ENCODE measurements at regions not wholly inside any gene's neighbourhood (a gene's known extent, or its start where the extent isn't known, plus 50 kb on each side); places are given as distances from the start of the nearest gene placed in this dataset.
"Not testable (repeated sequence)": the region's sequence is repeated elsewhere in the genome, so short reads cannot be mapped to it uniquely, and the experiment has no call there.

DNA sequence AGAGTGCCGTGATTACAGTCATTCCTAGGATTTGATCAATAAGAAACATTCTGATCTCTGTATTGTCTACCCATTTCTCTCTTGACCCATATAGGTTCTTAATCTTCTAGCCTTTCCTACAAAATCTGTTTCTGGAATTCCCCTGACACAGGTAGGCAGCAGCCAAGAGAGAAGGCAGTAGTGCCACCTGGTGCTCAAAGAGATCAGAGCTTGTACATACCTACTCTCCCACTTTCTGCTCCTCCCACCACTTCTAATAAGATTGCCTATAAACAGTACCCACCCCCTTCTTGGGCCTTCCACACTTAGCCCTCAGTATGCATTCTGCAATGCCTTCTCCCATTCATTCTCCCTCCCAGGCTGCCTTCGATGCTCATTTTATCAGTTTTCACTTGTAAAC lies 117.4 kb upstream of the RORB start:
- no peak for DNase-seq

DNA sequence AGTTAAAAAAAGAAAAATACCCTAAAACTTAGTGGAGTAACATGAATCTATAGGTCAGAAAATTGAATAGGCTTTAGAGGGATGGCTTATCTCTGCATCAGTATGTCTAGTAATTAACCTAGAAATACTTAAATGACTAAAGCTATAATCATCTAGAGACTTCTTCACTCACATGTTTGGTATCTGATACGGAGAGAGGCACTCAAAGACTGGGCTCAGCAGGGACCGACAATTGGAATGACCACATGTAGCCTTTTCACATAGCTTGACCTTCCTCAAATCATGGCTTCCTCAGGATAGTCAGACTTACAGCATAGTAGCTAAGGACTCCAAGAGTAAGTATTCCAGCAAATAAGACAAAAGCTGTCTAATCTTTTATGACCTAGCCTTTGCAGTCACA lies 105.3 kb upstream of the RORB start:
- no peak for DNase-seq

- DNase-seq = no peak
Measured at GRCh38 chr9:74403581-74403980, 93.6 kb upstream of the RORB start.

- DNase-seq = no peak
Measured at GRCh38 chr9:74404620-74405019, 92.5 kb upstream of the RORB start.

DNA sequence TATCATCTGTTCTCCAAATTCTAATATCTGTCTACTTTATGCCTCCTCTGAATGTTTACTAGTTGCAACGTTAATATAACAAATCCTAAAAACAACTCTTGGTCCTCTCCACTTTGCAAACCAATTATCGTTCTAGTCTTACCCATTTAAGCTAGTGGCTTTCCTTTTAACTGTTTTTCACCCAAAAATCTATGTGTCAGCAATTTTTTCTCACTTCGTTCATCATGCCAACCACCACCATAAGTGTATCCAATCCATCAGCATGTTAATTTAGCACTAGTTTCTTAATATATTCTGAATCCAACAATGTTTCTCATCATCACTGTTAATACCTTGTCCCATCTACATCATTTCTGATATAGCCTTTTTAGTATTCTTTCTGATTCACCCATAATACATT lies 90.0 kb upstream of the RORB start:
- no peak for DNase-seq

DNA sequence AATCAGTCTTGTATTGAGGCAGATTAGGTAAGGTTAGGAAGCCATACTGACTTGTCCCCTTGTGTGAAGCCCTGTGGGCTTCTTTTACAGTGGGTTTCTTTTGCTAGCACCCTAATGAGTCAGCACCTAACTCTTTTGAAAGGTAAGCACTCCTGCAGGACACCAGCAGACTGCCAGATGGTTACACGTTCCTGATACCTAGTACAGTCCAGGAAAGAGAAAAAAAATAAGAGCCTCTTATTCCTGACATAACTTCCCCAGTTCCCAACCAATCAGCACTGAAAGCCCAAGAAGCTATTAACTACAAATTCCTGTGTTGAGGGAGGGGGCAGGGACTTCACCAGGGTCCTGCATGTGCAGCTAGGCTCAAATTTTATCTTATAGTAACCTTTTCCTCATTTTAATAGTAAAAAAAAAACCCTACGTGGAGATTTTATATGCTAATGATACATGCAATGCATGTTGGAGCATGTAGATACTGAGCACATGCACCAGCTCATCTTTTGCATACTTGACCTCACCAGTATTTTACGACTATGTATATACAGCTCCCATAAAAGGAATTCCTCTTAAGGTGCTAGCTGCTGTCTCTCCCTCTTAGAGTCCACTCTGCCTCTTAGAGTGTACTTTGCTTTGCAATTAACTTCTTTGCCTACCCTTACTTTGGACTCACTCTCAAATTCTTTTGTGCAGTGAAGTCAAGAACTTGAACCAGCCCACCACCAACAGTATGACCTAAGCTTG lies 84.7 kb upstream of the RORB start:
- DNase-seq = no peak

DNA sequence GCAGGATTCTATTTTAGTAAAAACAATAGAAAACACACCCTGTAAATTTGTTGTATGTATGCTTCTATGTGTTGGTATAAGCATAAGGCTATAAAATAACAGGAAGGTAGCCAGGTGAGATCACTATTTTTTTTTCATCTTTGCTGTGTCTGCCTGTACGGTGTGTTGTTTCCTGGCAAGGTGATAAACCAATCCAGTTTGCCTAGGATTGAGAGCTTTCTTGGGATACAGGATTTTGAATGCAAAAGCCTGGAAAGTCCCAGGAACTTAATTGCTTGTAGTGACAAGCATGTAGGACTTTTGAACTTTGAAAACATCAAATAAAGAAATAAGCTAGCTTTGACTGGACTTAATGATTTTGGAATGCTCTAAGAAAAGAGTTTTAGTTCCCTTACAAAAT lies 83.3 kb upstream of the RORB start:
- DNase-seq = no peak

GRCh38 chr9:74414325-74414724 lies 82.8 kb upstream of the RORB start:
- no peak for DNase-seq

- DNase-seq = no peak
Measured at GRCh38 chr9:74415995-74416394, 81.1 kb upstream of the RORB start.

GRCh38 chr9:74424488-74424887 lies 72.6 kb upstream of the RORB start:
- DNase-seq = not testable (repeated sequence)

GRCh38 chr9:74431467-74431866 lies 65.7 kb upstream of the RORB start:
- no peak for DNase-seq

DNA sequence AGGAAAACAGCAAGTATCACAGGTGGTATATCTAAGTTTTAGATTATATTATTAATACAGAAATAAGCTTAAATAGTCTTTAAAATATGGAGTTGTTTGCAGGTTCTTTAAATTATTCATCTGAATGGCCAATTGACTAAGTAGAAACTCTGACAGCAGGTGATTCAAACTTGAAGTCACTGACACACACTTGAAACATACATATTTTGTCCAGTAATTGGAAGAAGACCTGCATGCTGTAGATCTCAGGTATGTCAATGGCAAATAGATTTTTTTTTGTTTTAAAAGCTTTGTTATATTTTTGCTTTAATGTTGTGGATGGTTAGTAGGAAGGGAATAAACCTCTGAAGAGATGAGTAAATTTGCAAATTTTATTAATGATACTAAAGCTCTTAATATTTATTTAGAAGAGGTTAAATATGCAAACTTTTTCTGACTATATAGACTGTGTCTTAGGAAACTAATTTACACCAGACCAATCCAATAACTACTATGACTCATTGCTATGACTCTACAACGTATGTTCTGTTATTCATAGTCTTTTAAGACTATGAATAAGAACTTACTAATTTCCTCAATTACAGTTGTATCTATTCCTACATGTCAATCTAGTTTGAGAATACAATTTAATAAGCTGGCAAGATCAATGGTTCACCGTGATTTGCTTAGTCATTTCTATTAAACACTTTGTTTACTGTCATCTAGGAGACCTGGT lies 53.9 kb upstream of the RORB start:
- no peak for DNase-seq

DNA sequence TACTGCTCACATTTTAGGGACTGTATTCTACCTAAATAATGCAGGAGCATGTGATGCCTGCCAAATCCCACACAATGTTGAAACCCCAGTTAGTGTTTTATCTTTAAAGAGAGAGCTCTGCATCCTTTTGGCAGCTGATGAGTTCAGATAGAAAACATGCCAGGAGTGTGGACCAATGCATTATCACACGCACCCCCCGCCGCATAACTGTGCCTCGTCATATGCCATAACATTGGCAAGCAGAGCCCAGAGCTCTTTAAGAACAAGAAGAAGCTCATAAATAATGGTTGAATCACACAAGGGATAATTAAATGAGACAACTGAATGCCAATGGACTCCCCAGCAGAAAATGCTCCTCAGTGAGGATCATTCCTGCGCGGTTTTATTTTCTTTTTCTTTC lies 52.8 kb upstream of the RORB start:
- DNase-seq = no peak
